GM12872 (cell line): ENCODE measurements at regions not wholly inside any gene's neighbourhood (a gene's known extent, or its start where the extent isn't known, plus 50 kb on each side); places are given as distances from the start of the nearest gene placed in this dataset.

ENCODE experiments used
- CTCF ChIP-seq: IDR thresholded peaks from 3 replicates; pipeline ENCODE4 v1.5.1; 2011; ENCODE audit warnings: low read depth, mild to moderate bottlenecking, low read length, moderate library complexity; ENCODE audit not compliant: insufficient read depth

DNA sequence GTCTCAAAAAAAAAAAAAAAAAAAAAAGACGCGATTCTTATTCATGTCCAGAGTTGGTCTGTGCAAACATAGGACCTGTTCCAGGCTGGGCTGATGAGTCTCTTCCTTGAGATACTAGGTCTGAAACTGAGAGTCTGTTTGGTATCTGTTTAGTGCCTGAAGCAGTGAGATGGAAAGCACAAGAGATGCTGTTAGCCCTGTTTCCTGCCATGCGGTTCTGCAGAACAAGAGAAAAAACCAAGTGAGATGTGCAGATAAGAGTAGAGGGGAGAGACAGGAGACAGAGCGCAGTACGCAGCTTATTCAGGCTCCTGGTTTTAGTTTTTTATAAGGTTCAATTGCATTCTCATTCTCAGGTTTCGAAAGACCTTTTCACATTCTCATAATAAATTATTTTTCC is 85.8 kb upstream of the PRKCQ start:
- TF ChIP-seq CTCF = no peak

DNA sequence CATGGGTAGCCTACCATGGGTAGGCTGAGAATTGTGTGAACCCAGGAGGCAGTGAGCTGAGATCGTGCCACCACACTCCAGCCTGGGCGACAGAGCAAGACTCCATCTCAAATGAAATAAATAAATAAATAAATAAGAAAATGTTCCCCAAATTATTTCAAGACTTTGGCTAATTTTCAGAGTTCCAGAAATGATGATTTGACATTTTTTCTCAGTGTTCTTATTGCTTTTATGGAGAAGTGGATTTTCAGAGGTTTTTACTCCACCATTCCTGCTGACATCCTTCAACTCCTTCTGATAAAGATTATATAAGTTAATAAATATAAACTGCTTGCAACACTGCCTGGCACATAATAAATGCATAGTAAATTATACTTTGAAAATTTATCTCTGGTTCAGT is 80.4 kb upstream of the PRKCQ start:
- no peak for TF ChIP-seq CTCF

DNA sequence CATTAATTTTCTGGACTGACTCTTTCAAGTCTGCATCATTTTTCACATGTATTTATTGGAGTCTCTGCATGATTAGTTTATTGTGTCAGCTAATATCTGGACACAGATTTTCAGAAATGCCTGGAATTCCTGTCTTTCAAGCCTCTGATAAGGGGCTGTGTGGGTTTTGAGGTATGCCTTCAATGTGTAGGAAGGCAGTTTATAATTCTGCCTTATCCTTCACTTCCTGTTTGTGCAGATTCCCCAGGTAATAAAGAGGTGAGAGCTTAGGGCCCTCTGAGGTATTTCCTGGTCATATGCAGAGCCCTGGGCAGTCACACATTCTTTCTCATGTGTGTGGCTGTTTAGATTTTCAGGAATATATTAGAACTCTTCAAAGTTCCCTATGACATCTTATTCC is 79.4 kb upstream of the PRKCQ start:
- no peak for TF ChIP-seq CTCF

- no peak for TF ChIP-seq CTCF
Measured at GRCh38 chr10:6657669-6658068, 77.6 kb upstream of the PRKCQ start.

DNA sequence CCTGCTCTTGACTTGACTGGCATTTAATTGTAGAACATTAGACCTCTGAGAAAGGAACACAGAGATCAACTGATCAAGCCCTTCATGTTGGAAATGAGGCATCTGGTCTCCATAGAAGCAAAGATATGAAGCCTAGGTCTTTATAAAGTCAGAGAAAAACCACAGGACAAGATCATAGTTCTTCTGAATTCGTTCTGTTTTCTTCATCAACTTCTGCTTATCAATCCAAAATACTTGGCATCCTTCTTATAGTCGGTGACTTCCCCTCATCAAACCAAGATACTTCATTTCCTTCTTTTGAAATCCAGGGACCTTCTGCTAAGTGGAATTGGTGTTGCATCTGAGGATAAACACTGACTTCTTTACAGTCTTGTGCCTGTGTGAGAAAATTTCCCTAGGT is 77.1 kb upstream of the PRKCQ start:
- no peak for TF ChIP-seq CTCF

- no peak for TF ChIP-seq CTCF
Measured at GRCh38 chr10:6654571-6654970, 74.5 kb upstream of the PRKCQ start.

GRCh38 chr10:6650586-6650985 is 70.5 kb upstream of the PRKCQ start:
- no peak for TF ChIP-seq CTCF

- TF ChIP-seq CTCF = no peak
Measured at GRCh38 chr10:6649903-6650302, 69.8 kb upstream of the PRKCQ start.
